K562 (cell line): ENCODE measurements at regions not wholly inside any gene's neighbourhood (a gene's known extent, or its start where the extent isn't known, plus 50 kb on each side); places are given as distances from the start of the nearest gene placed in this dataset.

Experiments used
- ATAC-seq: fragments of 200-7000 bp; cut with Tn5 transposase; 3 replicates; pipeline ENCODE4 v1.9.1; 2020; ENCODE audit warnings: moderate library complexity
- BruUV-seq: library from RNA; stranded (reverse); fragments of 400-500 nt; replicated peaks from 2 replicates; lab custom pipeline; 2021; lab: Mats Ljungman, UMichigan
- CTCF ChIA-PET: fragments of 300-600 bp; formaldehyde crosslinking; extraction: SDS; loops from one replicate; lab custom pipeline; 2021; ENCODE audit warnings: low intra/inter-chr PET ratio; lab: Yijun Ruan, JAX
- POLR2A ChIA-PET: fragments of 300-600, 350-650 bp; sonication (Branson Sonifier 250); formaldehyde crosslinking; extraction: SDS; loops from one replicate; lab custom pipeline; 2021; ENCODE audit warnings: antibody characterized with exemption, inconsistent platforms; lab: Yijun Ruan, JAX
- DNase-seq, 4 experiments: peaks; one replicate each; pipeline versions ENCODE4 v3.0.0 to v3.0.0-alpha.2; 2011 to 2018; ENCODE audit warnings: low spot score in 3 of 4, mixed read lengths in 3 of 4; ENCODE audit errors: extremely low read depth in 1 of 4
- FAIRE-seq: peaks from 2 replicates; lab custom pipeline; 2011; peaks lifted over from hg19 to GRCh38; lab: Jason Lieb, UNC
- H2AFZ ChIP-seq: 2 replicates; pipeline ENCODE4 v1.6.0; 2011; ENCODE audit warnings: low read depth, low read length, control low read depth, inconsistent platforms
- H3K27ac ChIP-seq: fragments of 200-600 bp; 3 replicates; pipeline ENCODE4 v1.8.0; 2011; ENCODE audit warnings: low read depth, mild to moderate bottlenecking, control low read depth, inconsistent platforms, low read length, moderate library complexity, mixed read lengths; ENCODE audit errors: extremely low read depth
- H3K27me3 ChIP-seq, 2 experiments: fragments of 300-600 bp in 1 of 2; 2 replicates in 1 of 2; 3 replicates in 1 of 2; pipeline versions ENCODE4 v1.6.0 to v1.8.0; 2011; ENCODE audit warnings: inconsistent platforms in 2 of 2, low read length in 2 of 2, mild to moderate bottlenecking in 1 of 2, mixed read lengths in 1 of 2, moderate library complexity in 1 of 2; ENCODE audit not compliant: control insufficient read depth in 2 of 2, insufficient read depth in 2 of 2
- H3K36me3 ChIP-seq: fragments of 300-600 bp; 3 replicates; pipeline ENCODE4 v1.8.0; 2011; ENCODE audit warnings: mild to moderate bottlenecking, low read length, inconsistent platforms; ENCODE audit not compliant: control insufficient read depth, insufficient read depth
- H3K4me1 ChIP-seq, 2 experiments: fragments of 200-600 bp in 1 of 2; replicated peaks in 1 of 2; 2 replicates in 1 of 2; 3 replicates in 1 of 2; pipeline versions ENCODE4 v1.5.1 to v1.8.0; 2011; ENCODE audit warnings: inconsistent platforms in 2 of 2, low read length in 2 of 2, mild to moderate bottlenecking in 1 of 2, mixed read lengths in 1 of 2, moderate library complexity in 1 of 2; ENCODE audit not compliant: control insufficient read depth in 2 of 2, insufficient read depth in 2 of 2
- H3K4me2 ChIP-seq: 2 replicates; pipeline ENCODE4 v1.6.1; 2011; ENCODE audit warnings: low read length, control low read depth, inconsistent platforms, mixed read lengths; ENCODE audit not compliant: insufficient read depth
- H3K4me3 ChIP-seq: fragments of 200-600 bp; sonication (generic), shearing (Covaris generic); 2 replicates; pipeline ENCODE4 v1.5.1; 2016; ENCODE audit warnings: control low read depth, inconsistent platforms
- H3K79me2 ChIP-seq: fragments of 200-600 bp; 3 replicates; pipeline ENCODE4 v1.8.0; 2011; ENCODE audit warnings: low read length, inconsistent platforms; ENCODE audit not compliant: control insufficient read depth, insufficient read depth
- H3K9ac ChIP-seq, 2 experiments: 2 replicates each; pipeline versions ENCODE4 v1.6.0 to v1.6.1; 2011; ENCODE audit warnings: low read depth in 2 of 2, low read length in 2 of 2, control low read depth in 1 of 2, inconsistent platforms in 1 of 2, mild to moderate bottlenecking in 1 of 2, mixed read lengths in 1 of 2; ENCODE audit not compliant: insufficient read depth in 1 of 2
- H3K9me1 ChIP-seq: one replicate; pipeline ENCODE4 v1.6.0; 2011; ENCODE audit warnings: inconsistent platforms, mild to moderate bottlenecking, low read length, moderate library complexity; ENCODE audit not compliant: control insufficient read depth, insufficient read depth
- H3K9me3 ChIP-seq: replicated peaks from 2 replicates; pipeline ENCODE4 v1.5.1; 2011; ENCODE audit warnings: low read depth, low read length, inconsistent platforms; ENCODE audit not compliant: control insufficient read depth, insufficient read depth
- H4K20me1 ChIP-seq: replicated peaks from 2 replicates; pipeline ENCODE4 v1.6.1; 2011; ENCODE audit warnings: low read length, inconsistent platforms, mixed read lengths; ENCODE audit not compliant: control insufficient read depth, insufficient read depth
- C11orf30 ChIP-seq: fragments of 450-650 bp; IDR thresholded peaks from 2 replicates; pipeline ENCODE4 v1.6.1; 2016; ENCODE audit warnings: low read depth, mild to moderate bottlenecking
- HMBOX1 ChIP-seq: sonication (generic); IDR thresholded peaks from 2 replicates; pipeline ENCODE4 v1.6.1; 2016
- MAFG ChIP-seq: fragments of 450-650 bp; conservative IDR thresholded peaks from 2 replicates; pipeline ENCODE4 v1.6.1; 2016; ENCODE audit warnings: missing genetic modification characterization, missing compliant biosample characterization
- NR2C1 ChIP-seq, 2 experiments: fragments of 450-650 bp; IDR thresholded peaks; 2 replicates each; pipeline ENCODE4 v1.6.1; 2017; ENCODE audit warnings: mild to moderate bottlenecking in 2 of 2, antibody characterized with exemption in 1 of 2, inconsistent platforms in 1 of 2, missing compliant biosample characterization in 1 of 2, missing genetic modification characterization in 1 of 2
- SRSF9 ChIP-seq: fragments of 200-400 bp; formaldehyde crosslinking; IDR thresholded peaks from 2 replicates; pipeline ENCODE4 v1.6.1; 2017; ENCODE audit warnings: low read depth, low read length, borderline replicate concordance
- THAP7 ChIP-seq: fragments of 250-450 bp; sonication (Bioruptor Pico); IDR thresholded peaks from 2 replicates; pipeline ENCODE4 v1.5.0; 2021
- UBTF ChIP-seq, 2 experiments: IDR thresholded peaks; 2 replicates each; pipeline ENCODE4 v1.6.1; 2012; ENCODE audit warnings: improper control_type of control experiment in 2 of 2, low read depth in 2 of 2, low read length in 2 of 2, borderline replicate concordance in 1 of 2
- ZNF316 ChIP-seq: fragments of 450-650 bp; IDR thresholded peaks from 2 replicates; pipeline ENCODE4 v1.6.1; 2016
- ZNF79 ChIP-seq: fragments of 250-450 bp; sonication (Bioruptor Pico); IDR thresholded peaks from 2 replicates; pipeline ENCODE4 v1.4.0; 2020; ENCODE audit warnings: low read depth, mild to moderate bottlenecking, moderate library complexity
- ZNF830 ChIP-seq: fragments of 250-450 bp; sonication (Bioruptor Pico); IDR thresholded peaks from 2 replicates; pipeline ENCODE4 v1.5.0; 2021; ENCODE audit warnings: mild to moderate bottlenecking
- WGBS: fragments of 100-300 bp; shearing (Covaris generic); methylation state at CpG from one replicate; pipeline ENCODE4 v1.1.6; 2016; ENCODE audit warnings: low coverage, mixed read lengths; ENCODE audit not compliant: insufficient coverage; ENCODE audit errors: missing lambda C conversion rate; 5-methylcytosine and 5-hydroxymethylcytosine counted together
- in situ Hi-C: fragments of 300-500 bp; cut with MboI; formaldehyde crosslinking; loops from 4 replicates; pipeline ENCODE4 v1.15.0; 2018; ENCODE audit warnings: inconsistent platforms, mixed read lengths
- intact Hi-C: fragments of 100-400 bp; cut with micrococcal nuclease; formaldehyde crosslinking; loops from 2 replicates; pipeline ENCODE4 v1.14.2; 2022

- Histone ChIP-seq H3K9me1 (no peaks in the 10 kb centered on the region), H3K4me2 (no peak overlapping the region), H3K27ac (no peak overlapping the region), H3K4me3 (no peak overlapping the region), H3K4me1 (peaks cover 9 to 22% of the 10 kb centered on the region in 2 experiments), H3K79me2 (peaks cover 25% of the 10 kb centered on the region), H2AFZ (no peak overlapping the region), H3K27me3 (no peaks in the 10 kb centered on the region; a peak in 1 of 5 replicates), H3K36me3 (peaks cover 8% of the 10 kb centered on the region; the same call in 2 of the 3 replicates), H4K20me1 (no peaks in the 10 kb centered on the region), H3K9me3 (no peaks in the 10 kb centered on the region; the same call in 1 of the 2 replicates), H3K9ac (no peak overlapping the region)
- no TSS peak for BruUV-seq
- ATAC-seq (no peak), FAIRE-seq (no peak), DNase-seq (no peak)
- no peak for TF ChIP-seq HMBOX1
- TF ChIP-seq MAFG (tag) = peak; percentile 34; the same call in 1 of the 2 replicates
- TF ChIP-seq ZNF79 (CRISPR knock-in tag) = no peak
- TF ChIP-seq C11orf30 = peak; percentile 75
- no peak for TF ChIP-seq ZNF830 (CRISPR knock-in tag)
- peak; percentile 73 for TF ChIP-seq ZNF316
- no peak for TF ChIP-seq NR2C1 (IDR thresholded peaks at IDR 0.05)
- TF ChIP-seq NR2C1 (tag; IDR thresholded peaks at IDR 0.05) = no peak
- TF ChIP-seq THAP7 (CRISPR knock-in tag) = no peak
- TF ChIP-seq SRSF9 = no peak
- TF ChIP-seq UBTF (IDR thresholded peaks at IDR 0.05; ENCODE audit: borderline replicate concordance in 1 of 2, low read depth in 2 of 2, low read length in 2 of 2) = no peak
- intact Hi-C loops (no loop called here), in situ Hi-C loops (no loop called here)
- WGBS = 64% methylated on average over 5 of the region's 5 CpGs
- ChIA-PET CTCF (no interaction called here), POLR2A (interaction anchor here (0.7 to 2.7 kb wide), 3 partner anchors 8 to 63 kb away, joined by 3 to 16 read pairs (median 4); no protein-coding TSS in a partner anchor)
These were observed 66.8 kb upstream of the NPAS1 start for GRCh38 chr19:46952874-46953273.
